ENCODE measurements at regions not wholly inside any gene's neighbourhood (a gene's known extent, or its start where the extent isn't known, plus 50 kb on each side); places are given as distances from the start of the nearest gene placed in this dataset.

GRCh38 chr2:12176623-12177454 lies 430.4 kb downstream of the LPIN1 start:
- Histone ChIP-seq H3K4me3 (peak overlapping the region; percentile 16; the same call in 1 of the 2 replicates), H3K4me2 (peak overlapping the region; percentile 92), H3K9ac (peak overlapping the region; percentile 47)

GRCh38 chr2:12177455-12178288 lies 431.2 kb downstream of the LPIN1 start:
- H4K20me1 ChIP-seq, result no peaks in the 10 kb centered on the region
- H3K27me3 ChIP-seq, result no peaks in the 10 kb centered on the region
- peaks cover 99% of the 10 kb centered on the region for H3K4me1 ChIP-seq
- no peaks in the 10 kb centered on the region for H3K36me3 ChIP-seq
- H3K4me3 ChIP-seq, result peak overlapping the region; percentile 16; the same call in 1 of the 2 replicates
- H3K9me3 ChIP-seq, result peaks cover 16% of the 10 kb centered on the region; the same call in 1 of the 2 replicates
- H3K4me2 ChIP-seq, result peak overlapping the region; percentile 92
- H3K9ac ChIP-seq, result peak overlapping the region; percentile 47
- no peak for TF ChIP-seq Cebpa-rat (IDR thresholded peaks at IDR 0.05)
- peak overlapping the region; percentile 96 for H3K27ac ChIP-seq

More at GRCh38 chr2:12176623-12177454, 430.4 kb downstream of the LPIN1 start:
- peak overlapping the region; percentile 96 for H3K27ac ChIP-seq
- no peak for TF ChIP-seq Cebpa-rat (IDR thresholded peaks at IDR 0.05)
- H3K4me1 ChIP-seq, result peaks cover 99% of the 10 kb centered on the region
- no peaks in the 10 kb centered on the region for H3K36me3 ChIP-seq
- no peaks in the 10 kb centered on the region for H4K20me1 ChIP-seq
- H3K9me3 ChIP-seq, result peaks cover 24% of the 10 kb centered on the region; the same call in 1 of the 2 replicates
- no peaks in the 10 kb centered on the region for H3K27me3 ChIP-seq

DNA sequence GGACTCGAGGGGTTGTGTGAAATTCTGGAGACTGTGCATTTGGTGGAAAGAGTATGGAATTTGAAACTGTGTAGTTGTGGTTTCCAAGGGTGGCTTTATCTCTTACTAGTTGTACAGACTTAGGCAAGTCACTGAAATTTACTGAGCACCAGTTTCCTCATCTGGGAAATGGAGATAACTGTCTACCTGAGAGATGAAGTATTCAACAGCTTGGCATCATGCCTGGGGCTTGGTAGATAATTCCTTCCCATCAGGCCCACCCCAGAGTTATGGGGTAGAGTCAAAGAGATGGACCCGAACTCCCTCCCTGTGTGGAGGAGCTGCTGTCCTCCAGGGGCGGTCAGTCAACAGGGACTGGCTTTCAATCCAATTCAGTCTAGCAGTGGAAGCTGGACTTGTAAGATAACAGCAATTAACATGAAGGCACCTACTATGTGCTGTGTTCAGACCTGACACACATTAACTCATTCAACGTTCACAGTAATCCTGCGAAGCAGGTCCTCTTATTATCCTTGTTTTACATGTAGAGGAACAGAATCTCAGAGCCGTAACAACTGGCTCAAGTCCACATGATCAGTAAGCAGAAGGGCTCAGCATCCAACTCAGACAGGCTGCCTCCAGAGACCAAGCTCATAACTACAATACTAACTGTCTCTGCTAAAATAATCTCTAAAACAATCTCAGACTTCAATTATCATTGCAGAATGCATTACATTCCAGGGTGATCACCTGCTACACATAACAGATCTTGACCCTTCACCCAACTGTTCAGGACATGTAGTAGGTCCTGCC lies 432.1 kb downstream of the LPIN1 start:
- Histone ChIP-seq H3K4me2 (peak overlapping the region; percentile 92), H3K4me3 (no peak overlapping the region), H4K20me1 (no peaks in the 10 kb centered on the region), H3K27me3 (no peaks in the 10 kb centered on the region), H3K9ac (peak overlapping the region; percentile 47; the same call in 1 of the 2 replicates), H3K4me1 (peaks cover 100% of the 10 kb centered on the region), H3K36me3 (no peaks in the 10 kb centered on the region), H3K9me3 (peaks cover 15% of the 10 kb centered on the region; the same call in 1 of the 2 replicates), H3K27ac (peak overlapping the region; percentile 96)
- no peak for TF ChIP-seq Cebpa-rat (IDR thresholded peaks at IDR 0.05)

- peaks cover 15% of the 10 kb centered on the region; the same call in 1 of the 2 replicates for H3K9me3 ChIP-seq
- H3K27me3 ChIP-seq, result no peaks in the 10 kb centered on the region
- TF ChIP-seq Cebpa-rat (IDR thresholded peaks at IDR 0.05), result no peak
- H3K27ac ChIP-seq, result peak overlapping the region; percentile 96
- H3K9ac ChIP-seq, result peak overlapping the region; percentile 59; the same call in 1 of the 2 replicates
- peaks cover 100% of the 10 kb centered on the region for H3K4me1 ChIP-seq
- no peak overlapping the region for H3K4me3 ChIP-seq
- H3K36me3 ChIP-seq, result no peaks in the 10 kb centered on the region
- peak overlapping the region; percentile 92 for H3K4me2 ChIP-seq
- no peaks in the 10 kb centered on the region for H4K20me1 ChIP-seq
Measured at GRCh38 chr2:12180031-12180430, 433.6 kb downstream of the LPIN1 start.

GRCh38 chr2:12183032-12183645 lies 436.7 kb downstream of the LPIN1 start:
- Histone ChIP-seq H3K4me3 (no peak overlapping the region), H3K9me3 (peaks cover 15% of the 10 kb centered on the region; the same call in 1 of the 2 replicates), H3K27me3 (no peaks in the 10 kb centered on the region), H3K36me3 (no peaks in the 10 kb centered on the region), H4K20me1 (no peaks in the 10 kb centered on the region), H3K9ac (no peak overlapping the region), H3K27ac (peak overlapping the region; percentile 96), H3K4me2 (peak overlapping the region; percentile 91), H3K4me1 (peaks cover 100% of the 10 kb centered on the region)
- TF ChIP-seq Cebpa-rat (IDR thresholded peaks at IDR 0.05), result no peak

GRCh38 chr2:12192762-12193161 lies 446.3 kb downstream of the LPIN1 start:
- Histone ChIP-seq H3K36me3 (peaks cover 9% of the 10 kb centered on the region; the same call in 1 of the 2 replicates), H3K4me1 (peaks cover 92% of the 10 kb centered on the region), H3K27ac (peak overlapping the region; percentile 96), H3K9me3 (peaks cover 35% of the 10 kb centered on the region), H3K9ac (peak overlapping the region; percentile 64), H4K20me1 (no peaks in the 10 kb centered on the region), H3K4me3 (peak overlapping the region; percentile 58), H3K4me2 (peak overlapping the region; percentile 91), H3K27me3 (no peaks in the 10 kb centered on the region)
- TF ChIP-seq Cebpa-rat (IDR thresholded peaks at IDR 0.05), result no peak

DNA sequence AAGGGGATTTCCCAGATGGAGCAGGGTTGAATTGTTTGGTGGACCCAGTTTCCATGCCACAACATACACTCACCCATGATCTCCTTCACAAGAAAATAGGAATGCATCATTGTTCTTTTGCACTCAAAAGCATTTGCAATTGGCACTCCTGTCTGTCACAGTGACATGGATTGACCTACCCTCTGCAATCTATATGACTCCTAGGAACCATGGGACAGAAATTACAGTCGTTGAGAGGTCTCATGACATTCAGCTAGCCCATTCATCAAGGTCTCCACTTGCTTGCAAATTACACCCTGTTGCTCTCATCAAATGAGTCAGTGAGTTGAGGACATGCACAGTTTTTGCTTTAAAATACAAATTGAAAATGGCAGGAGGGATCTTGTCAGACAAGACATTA lies 448.5 kb downstream of the LPIN1 start:
- Histone ChIP-seq H3K9me3 (peaks cover 39% of the 10 kb centered on the region), H3K4me2 (peak overlapping the region; percentile 91)
- no peak for TF ChIP-seq Cebpa-rat (IDR thresholded peaks at IDR 0.05)

GRCh38 chr2:12196495-12196894 lies 450.1 kb downstream of the LPIN1 start:
- peaks cover 61% of the 10 kb centered on the region for H3K4me1 ChIP-seq
- H3K27ac ChIP-seq, result peak overlapping the region; percentile 52
- TF ChIP-seq Cebpa-rat (IDR thresholded peaks at IDR 0.05), result no peak
- H3K36me3 ChIP-seq, result peaks cover 14% of the 10 kb centered on the region; the same call in 1 of the 2 replicates
- H3K9ac ChIP-seq, result no peak overlapping the region
- peak overlapping the region; percentile 49 for H3K4me2 ChIP-seq
- H3K27me3 ChIP-seq, result no peaks in the 10 kb centered on the region
- no peaks in the 10 kb centered on the region for H4K20me1 ChIP-seq
- peaks cover 34% of the 10 kb centered on the region for H3K9me3 ChIP-seq
- peak overlapping the region; percentile 27; the same call in 1 of the 2 replicates for H3K4me3 ChIP-seq

More for the DNA sequence above, 448.5 kb downstream of the LPIN1 start:
- Histone ChIP-seq H3K4me3 (no peak overlapping the region), H4K20me1 (no peaks in the 10 kb centered on the region), H3K27ac (peak overlapping the region; percentile 96), H3K36me3 (peaks cover 14% of the 10 kb centered on the region; the same call in 1 of the 2 replicates), H3K4me1 (peaks cover 70% of the 10 kb centered on the region), H3K9ac (no peak overlapping the region), H3K27me3 (no peaks in the 10 kb centered on the region)
